Upper lobe of right lung (tissue), 1 donor: ENCODE measurements at regions not wholly inside any gene's neighbourhood (a gene's known extent, or its start where the extent isn't known, plus 50 kb on each side); places are given as distances from the start of the nearest gene placed in this dataset.
A peak's percentile ranks its signal among the peaks of the same experiment; 100 is the strongest.

ENCODE experiments used
- ATAC-seq: fragments of 200-7000 bp; cut with Tn5 transposase; one replicate; pipeline ENCODE4 v1.9.1; 2020; ENCODE audit warnings: mild to moderate bottlenecking, moderate library complexity
- DNase-seq: peaks from one replicate; pipeline ENCODE4 v3.0.0-alpha.2; 2020
- H3K27ac ChIP-seq: fragments of 200-600 bp; one replicate; pipeline ENCODE4 v1.8.0; 2022
- H3K27me3 ChIP-seq: fragments of 200-600 bp; one replicate; pipeline ENCODE4 v1.8.0; 2022; ENCODE audit warnings: mild to moderate bottlenecking
- H3K36me3 ChIP-seq: fragments of 200-600 bp; one replicate; pipeline ENCODE4 v1.8.0; 2022
- H3K4me1 ChIP-seq: fragments of 200-600 bp; one replicate; pipeline ENCODE4 v1.8.0; 2022
- H3K4me3 ChIP-seq: fragments of 200-600 bp; one replicate; pipeline ENCODE4 v1.8.0; 2022; ENCODE audit warnings: mild to moderate bottlenecking
- H3K9me3 ChIP-seq: fragments of 200-600 bp; one replicate; pipeline ENCODE4 v1.8.0; 2022
- intact Hi-C: fragments of 100-400 bp; cut with DNase I; formaldehyde crosslinking; loops from one replicate; pipeline ENCODE4 v1.11.0; 2022
- TF ChIP-seq, protein P1 (sequence below): fragments of 200-600 bp; IDR thresholded peaks from one replicate; pipeline ENCODE4 v1.8.0; 2022; ENCODE audit warnings: antibody characterized with exemption
- donor health status: DM: no; HTN: yes; CAD: no; lungs with severe emphysema.

DNA sequence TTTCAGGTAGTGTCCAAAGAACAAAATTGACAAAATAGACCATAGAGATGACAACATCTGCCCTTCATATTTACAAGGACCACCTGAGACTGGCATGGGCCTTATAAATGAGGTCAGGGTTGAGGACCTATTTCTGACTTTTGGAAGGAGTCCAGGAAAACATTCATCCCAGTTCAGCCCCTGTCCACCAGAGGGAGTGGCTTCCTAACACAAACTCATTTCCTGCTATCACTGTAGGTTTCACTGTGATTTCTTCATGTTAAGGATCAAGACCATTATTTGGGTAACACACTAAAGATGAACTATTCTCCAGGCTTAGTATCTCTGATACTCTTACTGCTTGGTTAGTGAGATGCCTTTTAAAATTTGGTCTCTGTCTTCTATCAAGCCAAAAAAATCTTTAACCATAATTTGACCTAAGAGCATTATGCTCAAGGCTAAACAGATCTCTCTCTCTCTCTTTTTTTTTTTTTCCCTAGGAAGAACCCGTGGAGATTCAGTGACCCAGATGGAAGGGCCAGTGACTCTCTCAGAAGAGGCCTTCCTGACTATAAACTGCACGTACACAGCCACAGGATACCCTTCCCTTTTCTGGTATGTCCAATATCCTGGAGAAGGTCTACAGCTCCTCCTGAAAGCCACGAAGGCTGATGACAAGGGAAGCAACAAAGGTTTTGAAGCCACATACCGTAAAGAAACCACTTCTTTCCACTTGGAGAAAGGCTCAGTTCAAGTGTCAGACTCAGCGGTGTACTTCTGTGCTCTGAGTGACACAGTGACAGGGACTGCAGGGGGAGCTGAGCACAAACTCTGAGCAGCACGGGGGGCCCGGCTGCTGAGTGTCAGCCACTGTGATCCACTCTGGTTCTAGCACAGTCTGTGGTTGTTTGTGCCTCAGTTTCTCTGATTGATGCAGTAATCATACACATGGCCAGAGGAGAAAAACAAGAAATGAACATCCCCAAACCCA is 267.6 kb upstream of the OR4E1 start:
- TF ChIP-seq, protein P1, sequence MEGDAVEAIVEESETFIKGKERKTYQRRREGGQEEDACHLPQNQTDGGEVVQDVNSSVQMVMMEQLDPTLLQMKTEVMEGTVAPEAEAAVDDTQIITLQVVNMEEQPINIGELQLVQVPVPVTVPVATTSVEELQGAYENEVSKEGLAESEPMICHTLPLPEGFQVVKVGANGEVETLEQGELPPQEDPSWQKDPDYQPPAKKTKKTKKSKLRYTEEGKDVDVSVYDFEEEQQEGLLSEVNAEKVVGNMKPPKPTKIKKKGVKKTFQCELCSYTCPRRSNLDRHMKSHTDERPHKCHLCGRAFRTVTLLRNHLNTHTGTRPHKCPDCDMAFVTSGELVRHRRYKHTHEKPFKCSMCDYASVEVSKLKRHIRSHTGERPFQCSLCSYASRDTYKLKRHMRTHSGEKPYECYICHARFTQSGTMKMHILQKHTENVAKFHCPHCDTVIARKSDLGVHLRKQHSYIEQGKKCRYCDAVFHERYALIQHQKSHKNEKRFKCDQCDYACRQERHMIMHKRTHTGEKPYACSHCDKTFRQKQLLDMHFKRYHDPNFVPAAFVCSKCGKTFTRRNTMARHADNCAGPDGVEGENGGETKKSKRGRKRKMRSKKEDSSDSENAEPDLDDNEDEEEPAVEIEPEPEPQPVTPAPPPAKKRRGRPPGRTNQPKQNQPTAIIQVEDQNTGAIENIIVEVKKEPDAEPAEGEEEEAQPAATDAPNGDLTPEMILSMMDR: peak; percentile 44
- intact Hi-C loops: no loop called here
- Histone ChIP-seq H3K36me3 (no peaks in the 10 kb centered on the region), H3K4me1 (peaks cover 4% of the 10 kb centered on the region), H3K27me3 (no peaks in the 10 kb centered on the region), H3K4me3 (no peak overlapping the region), H3K27ac (no peak overlapping the region), H3K9me3 (no peaks in the 10 kb centered on the region)
- DNase-seq: no peak
- ATAC-seq: peak; percentile 42

DNA sequence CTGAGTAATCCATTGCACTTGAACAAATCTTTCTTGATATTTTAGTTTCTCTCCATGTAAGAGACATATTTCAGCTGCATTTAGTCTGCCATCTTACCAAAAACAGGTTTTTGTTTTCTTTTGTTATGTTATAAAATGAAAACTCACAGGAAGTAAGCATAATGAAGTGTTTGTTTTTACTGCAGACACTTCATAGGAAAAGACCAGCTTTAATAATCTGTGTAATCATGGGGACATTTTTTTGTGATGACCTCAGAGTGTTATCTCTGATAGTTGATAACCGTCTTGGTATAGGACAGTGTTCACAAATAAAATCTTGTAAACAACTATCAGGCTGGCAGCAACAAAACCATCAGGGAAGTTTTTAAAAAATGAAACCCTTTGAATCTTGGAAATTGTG is 266.2 kb upstream of the OR4E1 start:
- intact Hi-C loops: no loop called here
- Histone ChIP-seq H3K4me3 (no peak overlapping the region), H3K4me1 (peaks cover 4% of the 10 kb centered on the region), H3K27ac (no peak overlapping the region), H3K36me3 (no peaks in the 10 kb centered on the region), H3K9me3 (no peaks in the 10 kb centered on the region), H3K27me3 (no peaks in the 10 kb centered on the region)
- ATAC-seq (no peak), DNase-seq (no peak)
- TF ChIP-seq, protein P1: no peak

DNA sequence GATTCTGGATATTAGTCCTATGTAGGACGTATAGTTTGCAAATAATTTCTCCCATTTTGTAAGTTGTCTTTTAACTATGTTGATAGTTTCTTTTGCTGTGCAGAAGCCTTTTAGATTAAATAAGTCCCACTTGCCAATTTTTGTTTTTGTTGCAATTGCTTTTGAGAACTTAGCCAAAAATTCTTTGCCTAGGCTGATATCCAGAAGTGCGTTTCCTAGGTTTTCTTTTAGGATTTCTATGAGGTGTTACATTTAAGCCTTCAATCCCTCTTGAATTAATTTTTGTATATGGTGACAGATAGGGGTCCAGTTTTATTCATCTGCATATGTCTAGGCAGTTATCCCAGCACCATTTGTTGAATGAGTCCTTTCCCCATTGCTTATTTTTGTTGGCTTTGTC is 264.4 kb upstream of the OR4E1 start:
- Histone ChIP-seq H3K4me3 (no peak overlapping the region), H3K9me3 (no peaks in the 10 kb centered on the region), H3K36me3 (no peaks in the 10 kb centered on the region), H3K27ac (no peak overlapping the region), H3K27me3 (no peaks in the 10 kb centered on the region), H3K4me1 (peaks cover 4% of the 10 kb centered on the region)
- DNase-seq (no peak), ATAC-seq (no peak)
- TF ChIP-seq, protein P1: no peak
- intact Hi-C loops: no loop called here

DNA sequence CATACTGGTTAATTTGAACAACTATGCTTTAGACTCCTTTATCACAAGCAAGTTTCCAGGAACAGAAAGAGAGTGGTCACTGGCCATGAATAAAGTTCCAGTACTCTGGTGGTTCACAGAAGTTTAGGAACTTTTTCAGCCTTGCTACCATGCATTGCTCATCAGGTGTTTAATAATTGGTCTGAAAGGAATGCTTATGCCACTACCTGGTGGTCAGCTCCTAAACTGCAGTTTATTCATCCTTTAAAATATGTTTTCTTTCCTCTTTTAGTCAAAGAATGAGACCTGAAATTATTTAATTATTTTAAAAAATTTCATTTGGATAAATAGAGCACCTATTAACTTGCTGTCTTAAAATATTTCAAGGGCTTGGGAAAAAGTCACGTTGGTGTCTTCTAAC is 260.1 kb upstream of the OR4E1 start:
- TF ChIP-seq, protein P1: peak; percentile 29
- no peak for DNase-seq

GRCh38 chr14:21924479-21924878 is 250.9 kb upstream of the OR4E1 start:
- Histone ChIP-seq H3K27ac (no peak overlapping the region), H3K4me3 (no peak overlapping the region), H3K27me3 (no peaks in the 10 kb centered on the region), H3K9me3 (no peaks in the 10 kb centered on the region), H3K36me3 (no peaks in the 10 kb centered on the region), H3K4me1 (no peaks in the 10 kb centered on the region)
- intact Hi-C loops: no loop called here
- DNase-seq (no peak), ATAC-seq (peak; percentile 51)
- TF ChIP-seq, protein P1: no peak

More for the DNA sequence above, 260.1 kb upstream of the OR4E1 start:
- ATAC-seq: no peak
- Histone ChIP-seq H3K4me1 (no peaks in the 10 kb centered on the region), H3K36me3 (no peaks in the 10 kb centered on the region), H3K4me3 (no peak overlapping the region), H3K27ac (no peak overlapping the region), H3K27me3 (no peaks in the 10 kb centered on the region), H3K9me3 (no peaks in the 10 kb centered on the region)
- intact Hi-C loops: no loop called here
